ENCODE measurements at regions not wholly inside any gene's neighbourhood (a gene's known extent, or its start where the extent isn't known, plus 50 kb on each side); places are given as distances from the start of the nearest gene placed in this dataset.
"Not testable (repeated sequence)": the region's sequence is repeated elsewhere in the genome, so short reads cannot be mapped to it uniquely, and the experiment has no call there.

DNA sequence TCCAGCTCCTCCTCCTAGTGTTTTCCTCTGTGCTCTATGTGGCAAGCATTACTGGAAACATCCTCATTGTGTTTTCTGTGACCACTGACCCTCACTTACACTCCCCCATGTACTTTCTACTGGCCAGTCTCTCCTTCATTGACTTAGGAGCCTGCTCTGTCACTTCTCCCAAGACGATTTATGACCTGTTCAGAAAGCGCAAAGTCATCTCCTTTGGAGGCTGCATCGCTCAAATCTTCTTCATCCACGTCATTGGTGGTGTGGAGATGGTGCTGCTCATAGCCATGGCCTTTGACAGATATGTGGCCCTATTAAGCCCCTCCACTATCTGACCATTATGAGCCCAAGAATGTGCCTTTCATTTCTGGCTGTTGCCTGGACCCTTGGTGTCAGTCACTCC, 64.0 kb downstream of the OR4F15 start:
- not testable (repeated sequence) for DNase-seq

DNA sequence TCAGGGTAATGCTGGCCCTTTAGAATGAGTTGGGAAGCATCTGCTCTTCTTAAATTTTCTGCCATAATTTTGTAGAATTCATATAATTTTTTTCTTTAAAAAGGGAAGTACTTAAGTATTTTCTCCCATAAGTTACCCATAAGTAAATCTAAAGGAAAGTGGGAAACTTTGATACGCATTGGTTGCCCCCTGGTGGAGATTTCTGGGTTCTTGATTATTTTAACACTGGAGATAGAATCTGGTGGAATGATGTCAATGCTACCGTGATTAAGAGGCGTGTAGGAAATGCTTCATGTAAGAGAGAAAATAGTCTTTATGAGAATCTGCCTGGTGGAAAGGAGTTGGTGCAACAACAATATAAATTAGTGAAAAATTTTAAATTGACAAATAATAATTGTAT, 65.6 kb downstream of the OR4F15 start:
- DNase-seq = not testable (repeated sequence)

DNA sequence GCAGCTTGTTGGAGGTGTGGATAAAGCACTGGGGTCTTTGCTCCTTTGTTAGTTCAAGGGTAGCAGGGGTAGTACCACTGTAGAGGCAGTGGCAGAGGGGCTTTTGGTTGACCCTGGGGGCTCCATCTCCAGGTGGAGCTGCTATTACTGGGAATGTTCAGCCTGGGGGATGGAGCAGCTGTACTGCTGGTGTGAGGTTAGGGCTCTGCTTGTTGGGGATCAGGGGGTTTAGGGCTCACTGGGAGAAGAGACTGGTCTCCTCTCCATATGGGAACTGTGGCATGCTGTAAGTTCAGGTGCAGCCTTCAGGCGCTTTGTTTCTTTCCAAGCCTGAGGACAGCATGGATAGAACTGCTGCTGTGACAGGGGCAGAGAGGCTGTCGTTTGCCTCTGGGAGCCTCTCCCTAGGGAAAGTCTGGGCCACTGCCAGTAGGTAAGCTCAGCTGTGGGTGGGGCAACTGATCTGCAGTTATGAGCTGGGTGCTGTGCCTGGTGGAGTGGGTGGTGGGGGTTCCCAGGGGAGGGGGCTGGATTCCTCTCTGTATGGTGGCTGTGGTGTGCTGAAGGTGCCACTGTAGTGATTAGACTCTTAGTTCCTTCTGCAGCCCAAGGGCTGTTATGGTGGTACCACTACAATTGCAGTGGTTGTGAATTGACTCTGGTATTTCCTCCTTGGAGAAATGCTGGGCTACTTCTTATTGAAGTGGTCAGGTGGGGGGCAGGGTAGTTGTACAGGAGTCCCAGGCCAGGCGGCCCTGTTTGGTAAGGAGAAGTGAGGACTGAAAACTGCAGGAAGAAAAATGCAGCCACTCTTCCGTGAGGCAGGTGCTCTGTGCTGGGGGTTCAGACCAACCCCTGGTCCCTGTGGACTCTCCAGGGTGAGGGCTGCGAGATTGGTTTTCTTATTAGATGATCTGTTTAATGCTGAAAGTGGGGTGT, 100.6 kb downstream of the OR4F15 start:
- DNase-seq = not testable (repeated sequence)

DNA sequence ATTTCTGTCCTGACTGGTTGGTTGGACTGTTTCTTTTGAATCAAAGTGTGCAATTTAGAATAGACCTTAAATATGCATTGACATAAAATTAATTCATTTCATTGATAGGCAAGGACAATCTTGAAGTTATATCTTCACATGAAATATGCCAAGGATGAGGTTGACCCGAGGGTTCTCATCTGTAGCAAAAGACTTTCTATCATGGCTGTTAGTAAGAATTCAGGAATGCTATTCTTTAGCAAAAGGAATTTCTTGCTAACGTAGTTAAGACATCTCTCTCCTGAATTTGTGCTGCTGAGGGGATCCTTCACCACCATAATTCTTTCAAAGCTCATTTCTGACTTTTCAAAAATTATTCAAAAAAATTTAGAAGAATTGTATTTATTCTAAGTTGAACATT, 112.6 kb downstream of the OR4F15 start:
- not testable (repeated sequence) for DNase-seq

DNA sequence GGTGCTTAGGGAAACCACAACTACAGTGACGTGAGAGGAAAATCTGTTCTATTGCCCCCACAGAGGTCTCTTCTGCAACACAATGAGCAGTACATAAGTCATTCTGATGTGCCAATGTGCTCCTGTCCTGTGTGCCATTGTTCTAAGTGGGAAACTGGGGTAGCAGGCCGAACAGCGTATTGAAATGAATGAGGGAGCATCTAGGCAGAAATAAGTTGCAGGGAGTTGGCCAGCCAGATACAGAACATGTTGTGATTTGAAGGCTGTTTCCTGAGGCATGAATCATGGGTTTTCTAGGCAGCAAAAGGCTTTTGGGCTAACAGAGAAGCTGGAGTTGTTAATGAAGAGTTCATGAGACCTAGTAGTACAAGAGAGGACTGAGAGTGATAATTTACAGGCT, 122.5 kb downstream of the OR4F15 start:
- not testable (repeated sequence) for DNase-seq

DNA sequence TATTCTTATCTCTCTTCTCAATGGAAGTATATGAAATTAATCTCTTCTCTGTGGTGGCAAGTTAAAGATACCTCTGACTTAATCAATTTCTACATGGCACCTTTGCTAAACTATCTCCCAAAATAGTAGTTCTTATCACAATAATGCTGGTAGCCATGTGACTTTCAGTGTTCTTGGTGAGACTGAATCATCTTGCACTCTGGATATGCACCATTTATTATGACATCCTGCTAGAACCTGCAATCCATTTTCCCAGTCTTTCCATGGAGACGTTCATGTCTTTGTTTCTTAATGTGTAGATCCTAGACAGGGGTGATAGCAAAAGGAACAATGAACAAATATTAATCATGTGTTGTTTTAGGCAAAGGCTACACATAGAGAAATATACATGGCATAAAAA, 125.4 kb downstream of the OR4F15 start:
- not testable (repeated sequence) for DNase-seq

DNA sequence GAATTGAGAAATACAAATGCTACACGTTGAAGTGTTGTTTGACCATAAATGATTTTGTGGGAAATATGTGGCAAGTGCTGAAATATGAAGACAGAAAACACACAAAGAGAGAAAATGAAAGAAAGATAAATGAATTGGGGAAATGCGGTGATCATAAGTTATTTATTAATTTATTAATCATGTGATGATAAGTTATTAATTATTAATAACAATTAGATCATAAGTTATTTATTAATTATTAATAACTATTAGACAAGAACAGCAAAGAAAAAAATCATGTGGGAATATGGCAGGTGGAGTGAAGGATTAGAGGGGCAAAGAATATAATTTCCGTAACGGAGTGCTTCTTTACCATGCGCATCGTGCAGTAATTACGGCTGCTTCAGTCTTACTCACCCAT, 126.6 kb downstream of the OR4F15 start:
- DNase-seq = not testable (repeated sequence)

DNA sequence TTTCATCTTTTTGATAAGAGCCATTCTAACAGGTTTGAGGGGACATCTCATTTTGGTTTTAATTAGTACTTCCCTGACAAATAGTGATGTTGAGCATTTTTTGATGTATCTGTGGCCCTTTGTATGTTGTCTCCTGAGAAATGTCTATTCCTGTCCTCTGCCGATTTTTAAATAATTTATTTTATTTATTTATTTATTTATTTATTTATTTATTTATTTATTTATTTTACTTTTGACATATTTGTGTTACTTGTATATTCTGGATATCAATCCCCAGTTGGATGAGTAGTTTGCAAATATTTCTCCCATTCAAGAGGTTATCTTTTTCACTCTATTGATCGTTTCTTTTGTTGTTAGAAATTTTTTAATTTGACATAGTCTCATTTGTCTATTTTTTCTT, 133.9 kb downstream of the OR4F15 start:
- DNase-seq = not testable (repeated sequence)

DNA sequence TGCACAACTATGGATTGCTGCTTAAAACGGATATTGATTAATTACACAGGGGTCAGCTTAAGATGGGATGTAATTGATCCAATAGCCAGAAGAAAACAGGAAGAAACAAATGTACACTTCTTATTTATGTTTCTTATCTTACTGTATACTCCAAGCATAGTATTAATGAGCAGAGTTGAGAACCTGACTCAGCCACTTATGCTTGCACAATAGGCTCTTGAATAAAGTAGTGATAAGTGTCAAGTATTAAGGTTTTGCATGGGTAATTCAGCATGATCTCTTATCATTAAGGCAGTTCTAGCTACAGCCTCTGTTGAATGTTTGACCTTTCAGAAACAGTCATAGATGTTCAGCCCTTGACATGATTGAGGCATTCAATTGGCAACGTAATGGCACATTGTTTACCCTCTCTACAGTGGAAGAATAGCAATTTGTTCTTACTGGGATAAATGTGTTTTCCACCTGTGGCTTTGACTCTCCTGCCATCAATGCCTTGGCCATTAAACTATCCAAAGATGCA, 136.5 kb downstream of the OR4F15 start:
- not testable (repeated sequence) for DNase-seq

DNA sequence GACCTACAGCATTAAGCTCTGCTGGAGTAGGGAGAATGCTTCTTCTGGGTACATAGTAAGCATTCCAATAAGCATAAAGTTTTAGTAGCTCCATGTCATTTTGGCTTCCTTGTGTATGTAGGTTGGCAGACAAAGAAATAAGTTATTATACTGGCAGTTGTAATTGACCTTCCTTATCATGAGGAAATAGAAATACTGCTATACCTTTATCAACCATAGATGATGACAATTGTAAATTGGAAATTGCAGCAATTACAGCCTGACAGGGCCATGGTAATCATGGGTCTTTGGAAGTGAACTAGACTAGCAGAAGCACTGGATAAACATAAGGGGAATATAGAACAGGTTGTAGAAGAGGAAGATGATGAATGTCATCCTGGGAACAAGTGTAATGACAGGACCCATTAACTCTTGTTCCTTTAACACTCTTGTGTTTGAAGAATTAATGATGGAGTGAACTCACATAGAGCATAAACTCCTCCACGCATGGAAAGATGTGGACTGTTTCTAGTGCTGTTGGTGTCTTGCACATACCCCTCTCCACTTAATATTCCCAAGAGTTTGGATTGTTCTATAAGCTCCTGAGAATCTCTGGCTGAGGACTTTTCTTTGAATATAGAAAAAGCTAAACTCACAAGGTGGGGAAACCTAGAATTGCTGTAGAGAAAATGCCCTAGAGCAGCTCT, 137.5 kb downstream of the OR4F15 start:
- not testable (repeated sequence) for DNase-seq

DNA sequence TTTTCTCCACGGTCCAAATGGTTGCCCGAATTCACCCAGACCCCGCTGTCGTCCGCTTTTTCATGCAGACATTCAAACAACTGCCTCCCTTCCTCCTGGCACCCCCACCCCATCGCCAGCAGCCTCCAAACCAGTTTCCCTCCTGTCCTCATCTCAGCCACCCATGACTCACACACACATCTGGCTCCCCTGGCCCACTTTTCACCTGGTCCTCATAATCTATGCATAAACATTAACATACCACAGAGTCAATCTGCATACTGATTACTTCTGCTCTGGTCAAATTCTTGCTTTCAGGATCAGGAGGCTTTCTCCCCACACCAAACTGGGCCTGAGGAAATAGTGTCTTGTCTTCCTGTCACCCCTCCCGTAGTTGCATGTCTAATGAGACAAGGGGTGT, 142.0 kb downstream of the OR4F15 start:
- not testable (repeated sequence) for DNase-seq

DNA sequence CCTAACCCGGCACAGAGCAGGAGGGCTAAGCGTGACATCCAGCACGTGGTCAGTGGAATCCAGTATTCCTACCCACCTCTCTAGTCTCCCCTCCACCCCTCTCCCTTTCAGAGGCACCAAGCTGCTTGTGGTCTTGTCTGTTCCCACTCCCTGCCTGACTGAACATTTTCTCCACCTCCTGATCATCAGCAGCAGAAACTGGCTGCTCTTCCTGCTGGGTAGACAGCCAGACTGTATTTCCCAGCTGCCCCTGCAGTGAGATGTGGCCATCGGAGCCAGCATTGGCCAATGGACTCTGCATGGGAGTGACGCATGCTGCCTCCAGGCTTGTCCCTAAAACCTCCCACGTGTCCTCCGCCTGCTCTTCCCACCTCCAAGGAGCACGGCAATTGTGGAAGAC, 143.8 kb downstream of the OR4F15 start:
- not testable (repeated sequence) for DNase-seq

DNA sequence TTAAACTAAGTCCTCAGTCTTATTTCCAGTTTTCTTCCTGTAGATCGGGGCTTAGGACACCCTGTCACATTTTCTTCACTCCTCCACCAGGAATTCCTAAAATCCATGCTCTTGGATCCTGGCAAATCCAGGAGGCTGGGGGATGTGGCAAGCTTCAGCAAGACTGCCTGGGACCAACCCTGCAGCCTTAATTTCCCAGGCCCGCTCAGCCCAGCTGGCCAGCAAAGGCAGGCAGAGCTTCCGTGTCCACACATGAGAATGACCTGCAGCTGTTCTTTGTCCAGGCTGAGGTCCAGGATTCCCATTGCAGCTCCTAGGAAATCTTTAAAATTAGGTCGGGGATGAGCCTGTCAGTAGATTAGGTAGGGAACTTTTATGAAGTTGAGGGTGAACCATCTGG, 146.7 kb downstream of the OR4F15 start:
- DNase-seq = not testable (repeated sequence)

DNA sequence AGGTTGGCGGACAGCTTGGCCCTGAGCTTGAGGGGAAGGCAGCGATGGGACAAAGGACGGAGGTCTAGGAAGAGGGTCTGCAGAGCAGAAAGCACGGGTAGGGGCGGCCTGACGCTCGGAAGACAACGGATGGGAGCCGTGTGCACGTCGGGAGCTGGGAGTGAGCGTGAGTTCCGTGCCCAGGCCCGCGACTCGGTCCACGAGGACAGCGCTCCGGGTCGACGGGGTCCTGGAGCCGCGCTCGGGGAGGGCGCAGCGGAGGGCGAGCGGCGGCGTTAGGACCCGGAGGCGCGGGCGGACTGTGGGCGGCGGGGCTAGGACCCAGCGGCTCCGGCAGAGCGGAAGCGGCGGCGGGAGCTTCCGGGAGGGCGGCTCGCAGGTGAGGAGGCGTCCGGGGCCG, 149.3 kb downstream of the OR4F15 start:
- DNase-seq = not testable (repeated sequence)

DNA sequence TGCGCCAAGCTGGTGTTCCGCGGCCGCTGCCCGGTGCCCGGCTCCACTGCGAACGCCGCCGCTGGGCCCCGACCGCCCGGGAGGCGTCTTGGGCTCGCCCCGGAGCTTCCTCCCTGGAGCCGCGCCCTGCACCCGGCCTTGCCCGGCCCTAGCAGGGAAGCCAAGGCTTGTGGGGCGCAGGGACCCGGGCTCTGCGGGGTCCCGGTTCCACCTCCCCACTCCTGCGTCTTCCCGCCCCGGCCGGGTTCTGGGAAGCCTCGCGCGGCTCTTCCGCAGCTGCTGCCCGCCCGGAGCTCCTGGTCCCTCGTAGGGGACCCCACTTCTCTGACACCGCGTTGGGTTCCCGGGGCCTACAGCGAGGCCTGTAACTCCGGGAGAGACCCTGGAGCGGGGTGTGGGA, 149.8 kb downstream of the OR4F15 start:
- DNase-seq = not testable (repeated sequence)

DNA sequence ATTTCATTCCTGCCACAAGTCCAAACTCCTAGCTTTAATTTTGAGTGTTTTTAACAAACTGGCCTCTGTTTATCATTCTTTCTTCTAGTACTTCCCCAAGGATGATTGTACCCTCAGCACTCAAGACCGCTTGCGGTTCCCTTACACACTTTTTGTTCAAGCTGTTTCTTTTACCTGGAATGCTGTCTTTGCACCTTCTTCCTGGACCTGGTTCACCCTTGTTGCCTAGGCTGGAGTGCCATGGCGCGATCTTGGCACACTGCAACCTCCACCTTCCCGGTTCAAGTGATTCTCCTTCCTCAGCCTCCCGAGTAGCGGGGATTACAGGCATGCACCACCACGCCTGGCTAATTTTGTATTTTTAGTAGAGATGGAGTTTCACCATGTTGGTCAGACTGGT, 151.7 kb downstream of the OR4F15 start:
- DNase-seq = not testable (repeated sequence)

DNA sequence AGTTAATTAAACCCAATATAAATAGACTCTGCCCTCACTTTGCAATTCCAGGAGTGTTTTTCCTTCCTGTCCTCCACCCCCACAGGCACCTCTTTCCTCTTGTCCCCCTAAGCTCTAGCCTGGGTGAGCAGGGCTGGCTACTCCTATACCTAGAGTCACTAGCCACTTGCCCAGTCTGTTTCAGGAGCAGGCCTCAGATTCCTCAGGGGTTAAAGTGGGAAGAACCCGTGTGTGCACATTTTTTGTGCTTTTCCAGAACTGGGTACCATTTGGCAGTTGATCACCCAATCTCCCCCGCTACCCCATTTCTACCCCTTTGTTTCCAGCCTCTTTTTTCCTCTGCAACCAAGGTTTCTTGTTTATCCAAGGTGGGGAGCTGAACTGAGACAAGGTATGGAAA, 153.4 kb downstream of the OR4F15 start:
- not testable (repeated sequence) for DNase-seq

DNA sequence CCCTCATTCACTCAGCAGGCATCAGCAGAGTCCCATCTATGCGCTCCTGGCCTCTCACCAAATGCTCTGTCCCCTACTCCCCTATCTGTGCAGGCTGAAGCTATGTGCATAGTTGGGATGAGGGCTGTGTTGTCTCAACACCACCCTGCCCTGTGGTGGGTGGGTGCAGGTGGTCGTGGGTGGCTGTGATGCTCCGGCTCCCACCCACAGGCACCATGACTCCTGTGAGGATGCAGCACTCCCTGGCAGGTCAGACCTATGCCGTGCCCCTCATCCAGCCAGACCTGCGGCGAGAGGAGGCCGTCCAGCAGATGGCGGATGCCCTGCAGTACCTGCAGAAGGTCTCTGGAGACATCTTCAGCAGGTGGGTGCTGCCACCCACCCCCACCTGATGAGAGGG, 153.9 kb downstream of the OR4F15 start:
- peak; percentile 1 for DNase-seq

DNA sequence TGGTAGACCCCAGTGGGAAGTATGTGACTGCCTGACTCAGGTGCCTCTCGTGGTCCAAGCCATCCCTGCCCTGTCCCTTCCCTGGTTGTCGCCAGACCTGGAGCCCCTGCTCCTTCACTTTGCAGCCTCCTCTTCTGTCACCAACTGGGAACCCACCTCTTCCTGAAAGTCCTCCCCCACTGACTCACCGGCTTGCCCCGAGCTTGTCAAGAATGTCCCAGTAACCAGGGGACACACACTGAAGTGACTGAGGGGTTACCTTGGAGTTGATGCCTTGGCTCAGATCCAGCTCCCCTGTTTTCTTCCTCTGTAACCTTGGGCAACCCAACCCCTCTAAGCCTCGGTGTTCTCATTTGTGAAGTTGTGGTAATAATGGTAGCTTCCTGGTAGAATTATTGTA, 155.4 kb downstream of the OR4F15 start:
- DNase-seq = not testable (repeated sequence)

DNA sequence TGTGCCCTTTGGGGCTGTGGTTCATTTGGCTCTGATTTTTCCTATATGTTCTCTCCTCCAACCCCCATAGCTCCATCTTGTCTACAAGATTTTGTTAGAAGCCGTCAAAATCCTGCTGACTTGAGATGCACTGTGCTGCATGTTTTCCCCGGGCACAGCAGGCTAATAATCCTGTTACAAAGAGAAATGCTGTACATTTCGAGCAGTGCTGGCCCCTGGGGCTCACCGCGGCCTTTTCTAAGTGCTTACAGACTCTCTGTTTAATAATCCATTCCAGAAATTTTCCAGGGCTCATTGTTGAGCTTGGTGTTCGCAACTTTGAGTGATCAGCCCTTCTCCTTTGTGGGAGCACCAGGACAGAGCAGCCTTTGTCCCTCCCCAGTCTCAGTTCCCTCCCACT, 158.6 kb downstream of the OR4F15 start:
- DNase-seq = not testable (repeated sequence)

DNA sequence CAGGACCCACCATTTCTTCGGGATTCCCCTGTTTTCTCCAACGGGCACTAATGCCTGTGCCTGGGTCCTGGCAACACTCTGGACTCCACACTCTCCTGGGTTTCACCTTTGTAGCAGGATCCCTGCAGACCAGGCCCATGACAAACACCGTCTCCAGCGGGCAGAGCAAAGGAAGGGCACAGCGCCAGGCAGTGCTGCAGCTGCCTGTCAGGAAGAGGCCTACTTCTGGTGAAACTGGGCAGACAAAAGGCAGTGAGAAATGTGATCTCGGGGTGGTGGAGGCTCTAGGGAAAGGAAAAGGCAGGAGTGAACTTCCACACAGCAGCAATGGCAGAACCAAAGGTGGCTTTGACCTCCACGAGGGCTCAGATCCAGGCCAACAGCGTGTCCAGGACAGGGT, 165.3 kb downstream of the OR4F15 start:
- not testable (repeated sequence) for DNase-seq

DNA sequence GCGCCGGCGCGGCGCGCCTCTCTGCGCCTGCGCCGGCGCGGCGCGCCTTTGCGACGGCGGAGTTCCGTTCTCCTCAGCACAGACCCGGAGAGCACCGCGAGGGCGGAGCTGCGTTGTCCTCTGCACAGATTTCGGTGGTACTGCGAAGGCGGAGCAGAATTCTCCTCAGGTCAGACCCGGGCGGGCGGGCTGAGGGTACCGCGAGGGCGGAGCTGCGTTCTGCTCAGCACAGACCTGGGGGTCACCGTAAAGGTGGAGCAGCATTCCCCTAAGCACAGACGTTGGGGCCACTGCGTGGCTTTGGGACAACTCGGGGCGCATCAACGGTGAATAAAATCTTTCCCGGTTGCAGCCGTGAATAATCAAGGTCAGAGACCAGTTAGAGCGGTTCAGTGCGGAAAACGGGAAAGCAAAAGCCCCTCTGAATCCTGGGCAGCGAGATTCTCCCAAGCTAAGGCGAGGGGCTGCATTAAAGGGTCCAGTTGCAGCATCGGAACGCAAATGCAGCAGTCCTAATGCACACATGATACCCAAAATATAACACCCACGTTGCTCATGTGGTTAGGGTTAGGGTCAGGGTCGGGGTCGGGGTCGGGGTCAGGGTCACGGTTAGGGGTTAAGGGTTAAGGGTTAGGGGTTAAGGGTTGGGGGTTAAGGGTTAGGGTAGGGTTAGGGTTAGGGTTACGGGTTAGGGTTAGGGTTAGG, 168.4 kb downstream of the OR4F15 start:
- DNase-seq = peak; percentile 14

All from fibroblast of skin of abdomen (primary cell).